IMR-90 (cell line): ENCODE measurements at regions not wholly inside any gene's neighbourhood (a gene's known extent, or its start where the extent isn't known, plus 50 kb on each side); places are given as distances from the start of the nearest gene placed in this dataset.

ENCODE experiments used
- CTCF ChIP-seq: conservative IDR thresholded peaks from 2 replicates; pipeline ENCODE4 v1.5.1; 2012; ENCODE audit warnings: mild to moderate bottlenecking, low read depth, low read length, improper control_type of control experiment
- ELK1 ChIP-seq: fragments of 150-350 bp; IDR thresholded peaks from 2 replicates; pipeline ENCODE4 v1.6.1; 2016; ENCODE audit warnings: low read depth, mild to moderate bottlenecking, low read length, moderate library complexity, borderline replicate concordance
- FOS ChIP-seq: fragments of 150-350 bp; IDR thresholded peaks from 2 replicates; pipeline ENCODE4 v1.6.1; 2016; ENCODE audit warnings: low read depth, low read length
- MAFK ChIP-seq: IDR thresholded peaks from 2 replicates; pipeline ENCODE4 v1.6.1; 2012; ENCODE audit warnings: low read depth, low read length, improper control_type of control experiment
- MAZ ChIP-seq: IDR thresholded peaks from 2 replicates; pipeline ENCODE4 v1.6.1; 2012; ENCODE audit warnings: low read depth, mild to moderate bottlenecking, low read length, improper control_type of control experiment, moderate library complexity, borderline replicate concordance
- MXI1 ChIP-seq: IDR thresholded peaks from 2 replicates; pipeline ENCODE4 v1.6.1; 2012; ENCODE audit warnings: low read depth, mild to moderate bottlenecking, low read length, moderate library complexity, borderline replicate concordance
- NFE2L2 ChIP-seq: fragments of 150-350 bp; IDR thresholded peaks from 2 replicates; pipeline ENCODE4 v1.6.1; 2016; ENCODE audit warnings: low read depth, mild to moderate bottlenecking, low read length
- POLR2A ChIP-seq: IDR thresholded peaks from 2 replicates; pipeline ENCODE4 v1.6.1; 2012; ENCODE audit warnings: mild to moderate bottlenecking, low read depth, low read length
- RAD21 ChIP-seq: IDR thresholded peaks from 2 replicates; pipeline ENCODE4 v1.6.1; 2012; ENCODE audit warnings: low read length, improper control_type of control experiment
- RCOR1 ChIP-seq: IDR thresholded peaks from 2 replicates; pipeline ENCODE4 v1.6.1; 2012; ENCODE audit warnings: mild to moderate bottlenecking, low read length, improper control_type of control experiment; ENCODE audit not compliant: insufficient replicate concordance
- RFX5 ChIP-seq: IDR thresholded peaks from 2 replicates; pipeline ENCODE4 v1.8.0; 2012; ENCODE audit warnings: low read depth, mild to moderate bottlenecking, low read length, moderate library complexity
- SMC3 ChIP-seq: fragments of 150-350 bp; IDR thresholded peaks from 2 replicates; pipeline ENCODE4 v1.6.1; 2016; ENCODE audit warnings: low read depth, mild to moderate bottlenecking, antibody characterized with exemption, low read length, moderate library complexity
- USF2 ChIP-seq: fragments of 150-350 bp; IDR thresholded peaks from 2 replicates; pipeline ENCODE4 v1.6.1; 2017; ENCODE audit warnings: mild to moderate bottlenecking, antibody characterized with exemption, low read length, low read depth

GRCh38 chr4:160141206-160141605 lies 1038.3 kb downstream of the RAPGEF2 start:
- TF ChIP-seq CTCF (no peak), MAFK (no peak), MAZ (no peak), SMC3 (no peak), MXI1 (no peak), POLR2A (no peak), USF2 (no peak), RFX5 (no peak), FOS (no peak), RCOR1 (no peak), ELK1 (no peak), RAD21 (no peak), NFE2L2 (no peak)
